ENCODE measurements at regions not wholly inside any gene's neighbourhood (a gene's known extent, or its start where the extent isn't known, plus 50 kb on each side); places are given as distances from the start of the nearest gene placed in this dataset.

DNA sequence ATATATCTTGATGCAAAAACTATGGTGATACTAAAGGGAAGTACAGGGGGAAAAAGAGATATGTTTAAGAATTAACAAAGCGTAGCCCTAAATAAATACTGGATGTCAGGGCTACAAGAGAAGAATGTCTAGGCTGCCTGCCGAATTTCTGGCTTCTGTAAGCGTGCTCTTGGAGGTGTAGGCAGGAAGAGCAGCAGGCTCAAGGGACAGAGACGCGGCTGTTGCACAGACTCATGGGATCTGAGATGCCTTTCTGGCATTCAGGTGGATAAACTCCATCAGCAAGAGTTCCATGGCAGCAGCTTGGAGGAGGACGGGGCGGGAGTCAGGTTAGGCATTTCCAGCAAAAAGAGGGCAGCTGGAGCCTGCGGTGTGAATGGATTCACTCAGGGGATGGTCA is 123.2 kb upstream of the TWIST2 start:
- Mint-ChIP-seq H3K9me3 (ENCODE audit: unreplicated experiment) (no peaks in the 10 kb centered on the region), H3K4me3 (ENCODE audit: unreplicated experiment) (no peak overlapping the region), H3K27ac (ENCODE audit: unreplicated experiment) (no peak overlapping the region), H3K27me3 (ENCODE audit: unreplicated experiment) (no peaks in the 10 kb centered on the region), H3K36me3 (ENCODE audit: low read depth, unreplicated experiment) (no peaks in the 10 kb centered on the region), H3K4me1 (ENCODE audit: unreplicated experiment) (no peaks in the 10 kb centered on the region)
- no peak for TF ChIP-seq CTCF (IDR thresholded peaks at IDR 0.05; ENCODE audit: unreplicated experiment)
- no peak for DNase-seq (ENCODE audit: low spot score)

- Mint-ChIP-seq H3K4me1 (ENCODE audit: unreplicated experiment) (no peaks in the 10 kb centered on the region), H3K4me3 (ENCODE audit: unreplicated experiment) (no peak overlapping the region), H3K27me3 (ENCODE audit: unreplicated experiment) (no peaks in the 10 kb centered on the region), H3K9me3 (ENCODE audit: unreplicated experiment) (no peaks in the 10 kb centered on the region), H3K27ac (ENCODE audit: unreplicated experiment) (no peak overlapping the region), H3K36me3 (ENCODE audit: low read depth, unreplicated experiment) (no peaks in the 10 kb centered on the region)
- no peak for TF ChIP-seq CTCF (IDR thresholded peaks at IDR 0.05; ENCODE audit: unreplicated experiment)
- no peak for DNase-seq (ENCODE audit: low spot score)
Observed at GRCh38 chr2:238725298-238725697, 122.6 kb upstream of the TWIST2 start.

DNA sequence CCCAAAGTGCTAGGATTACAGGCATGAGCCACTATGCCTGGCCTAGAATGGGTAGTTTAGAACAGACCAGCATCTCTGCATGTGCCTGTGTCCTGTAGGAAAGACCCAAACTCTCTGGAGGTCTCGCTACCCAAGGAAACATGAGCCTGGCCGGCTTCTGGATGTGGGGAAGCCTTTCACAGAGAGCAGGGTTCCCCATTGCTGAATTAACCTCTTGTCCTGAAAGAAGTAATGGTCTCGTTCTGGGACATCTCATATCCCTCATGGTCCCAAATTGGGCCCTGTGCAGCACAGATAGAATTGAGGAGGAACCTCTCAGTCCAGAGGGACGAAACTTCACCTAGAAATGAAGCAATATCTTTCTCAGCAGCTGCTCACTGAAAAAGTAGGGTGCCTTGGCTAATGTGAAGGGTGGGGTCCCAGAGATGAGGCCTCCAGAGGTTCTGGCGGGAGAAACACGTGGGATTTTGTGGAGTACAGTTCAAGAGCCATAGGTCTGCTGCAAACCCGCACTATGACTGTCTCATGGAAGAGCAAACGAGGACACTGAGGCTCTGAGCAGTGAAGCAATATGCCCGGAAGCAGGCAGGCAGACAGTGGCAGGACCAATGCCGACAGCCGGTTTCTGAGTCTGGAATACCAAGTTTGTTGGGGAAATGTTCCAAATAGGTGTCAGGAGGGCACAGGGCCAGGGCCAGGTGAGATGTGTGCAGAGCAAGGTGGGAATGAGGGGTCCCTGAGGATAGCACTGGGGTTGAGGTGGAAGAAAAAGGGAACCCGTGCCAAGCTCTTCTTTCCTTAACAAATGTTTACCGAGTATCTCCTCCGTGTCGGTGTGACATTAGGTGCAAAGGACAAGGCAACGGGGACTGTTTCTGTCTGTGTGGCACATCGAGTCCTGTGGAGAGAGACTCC is 121.0 kb upstream of the TWIST2 start:
- Mint-ChIP-seq H3K36me3 (ENCODE audit: low read depth, unreplicated experiment) (no peaks in the 10 kb centered on the region), H3K9me3 (ENCODE audit: unreplicated experiment) (no peaks in the 10 kb centered on the region), H3K4me1 (ENCODE audit: unreplicated experiment) (no peaks in the 10 kb centered on the region), H3K4me3 (ENCODE audit: unreplicated experiment) (no peak overlapping the region), H3K27me3 (ENCODE audit: unreplicated experiment) (no peaks in the 10 kb centered on the region), H3K27ac (ENCODE audit: unreplicated experiment) (no peak overlapping the region)
- TF ChIP-seq CTCF (IDR thresholded peaks at IDR 0.05; ENCODE audit: unreplicated experiment), result no peak
- DNase-seq (ENCODE audit: low spot score), result no peak

GRCh38 chr2:238727585-238728329 is 120.1 kb upstream of the TWIST2 start:
- H3K27ac Mint-ChIP-seq (ENCODE audit: unreplicated experiment), result no peak overlapping the region
- DNase-seq (ENCODE audit: low spot score), result no peak
- no peaks in the 10 kb centered on the region for H3K9me3 Mint-ChIP-seq (ENCODE audit: unreplicated experiment)
- H3K4me1 Mint-ChIP-seq (ENCODE audit: unreplicated experiment), result no peaks in the 10 kb centered on the region
- H3K36me3 Mint-ChIP-seq (ENCODE audit: low read depth, unreplicated experiment), result no peaks in the 10 kb centered on the region
- H3K4me3 Mint-ChIP-seq (ENCODE audit: unreplicated experiment), result no peak overlapping the region
- H3K27me3 Mint-ChIP-seq (ENCODE audit: unreplicated experiment), result no peaks in the 10 kb centered on the region
- no peak for TF ChIP-seq CTCF (IDR thresholded peaks at IDR 0.05; ENCODE audit: unreplicated experiment)

All from endothelial cell (in vitro differentiated cells).